ENCODE measurements at regions not wholly inside any gene's neighbourhood (a gene's known extent, or its start where the extent isn't known, plus 50 kb on each side); places are given as distances from the start of the nearest gene placed in this dataset.

GRCh38 chr5:61816585-61817450 lies 484.8 kb downstream of the ZSWIM6 start:
- Histone ChIP-seq H3K36me3 (no peaks in the 10 kb centered on the region), H3K9me3 (no peaks in the 10 kb centered on the region), H3K4me1 (no peaks in the 10 kb centered on the region), H3K27ac (no peak overlapping the region), H3K27me3 (no peaks in the 10 kb centered on the region), H3K4me3 (replicated peaks in 1 of 3) (no peak overlapping the region)
- WGBS, 2 donors: 72 to 76% methylated on average over 11 of the region's 11 CpGs
- no peak for TF ChIP-seq CTCF (IDR thresholded peaks at IDR 0.05)
- no peak for TF ChIP-seq POLR2A (IDR thresholded peaks at IDR 0.05)
- DNase-seq: no peak
- intact Hi-C loops (cut with DNase I): no loop called here

- DNase-seq: peak; percentile 62 to 63
Observed at GRCh38 chr5:61817472-61818326, 485.6 kb downstream of the ZSWIM6 start.

GRCh38 chr5:61820836-61821235 lies 485.2 kb upstream of the KIF2A start:
- Histone ChIP-seq H3K36me3 (no peaks in the 10 kb centered on the region), H3K4me3 (replicated peaks in 1 of 3) (no peak overlapping the region), H3K27ac (no peak overlapping the region), H3K9me3 (no peaks in the 10 kb centered on the region), H3K4me1 (no peaks in the 10 kb centered on the region), H3K27me3 (no peaks in the 10 kb centered on the region)
- 83 to 86% methylated on average over 4 of the region's 4 CpGs for WGBS, 2 donors
- intact Hi-C loops (cut with DNase I): no loop called here
- no peak for DNase-seq
- no peak for TF ChIP-seq CTCF (IDR thresholded peaks at IDR 0.05)
- no peak for TF ChIP-seq POLR2A (IDR thresholded peaks at IDR 0.05)

More at GRCh38 chr5:61817472-61818326, 485.6 kb downstream of the ZSWIM6 start:
- TF ChIP-seq POLR2A (IDR thresholded peaks at IDR 0.05) (no peak), CTCF (IDR thresholded peaks at IDR 0.05) (peak in 5 of 6 experiments; percentile 44 to 69 (median 60))
- H3K36me3 ChIP-seq: no peaks in the 10 kb centered on the region
- 17 to 23% methylated on average over 7 of the region's 7 CpGs for WGBS, 2 donors
- H3K27ac ChIP-seq: no peak overlapping the region
- no peaks in the 10 kb centered on the region for H3K4me1 ChIP-seq
- no peaks in the 10 kb centered on the region for H3K27me3 ChIP-seq
- no peaks in the 10 kb centered on the region for H3K9me3 ChIP-seq
- intact Hi-C loops (cut with DNase I): no loop called here
- H3K4me3 ChIP-seq (replicated peaks in 1 of 3): no peak overlapping the region

GRCh38 chr5:61821561-61821960 lies 484.4 kb upstream of the KIF2A start:
- H3K27ac ChIP-seq: no peak overlapping the region
- no peaks in the 10 kb centered on the region for H3K9me3 ChIP-seq
- no peak overlapping the region for H3K4me3 ChIP-seq (replicated peaks in 1 of 3)
- intact Hi-C loops (cut with DNase I): no loop called here
- 95 to 100% methylated on average over 2 of the region's 2 CpGs for WGBS, 2 donors
- no peak for DNase-seq
- TF ChIP-seq CTCF (IDR thresholded peaks at IDR 0.05) (no peak), POLR2A (IDR thresholded peaks at IDR 0.05) (no peak)
- no peaks in the 10 kb centered on the region for H3K4me1 ChIP-seq
- no peaks in the 10 kb centered on the region for H3K36me3 ChIP-seq
- H3K27me3 ChIP-seq: no peaks in the 10 kb centered on the region
